DND-41 (cell line): ENCODE measurements at regions not wholly inside any gene's neighbourhood (a gene's known extent, or its start where the extent isn't known, plus 50 kb on each side); places are given as distances from the start of the nearest gene placed in this dataset.

Experiments
- ATAC-seq: fragments of 200-7000 bp; cut with Tn5 transposase; 3 replicates; pipeline ENCODE4 v1.9.1; 2021; ENCODE audit warnings: low read depth; ENCODE audit not compliant: insufficient read depth
- DNase-seq: peaks from one replicate; pipeline ENCODE4 v3.0.0-alpha.2; 2020
- H2AFZ ChIP-seq: 2 replicates; pipeline ENCODE4 v1.6.0; 2012; ENCODE audit warnings: low read depth, low read length
- H3K27ac ChIP-seq: 2 replicates; pipeline ENCODE4 v1.5.1; 2012; ENCODE audit warnings: low read length, inconsistent platforms
- H3K27me3 ChIP-seq: fragments of 200-600 bp; sonication (generic); 2 replicates; pipeline ENCODE4 v1.6.0; 2012; ENCODE audit warnings: low read length, mild to moderate bottlenecking, inconsistent platforms; ENCODE audit not compliant: insufficient read depth, poor library complexity
- H3K36me3 ChIP-seq: 2 replicates; pipeline ENCODE4 v1.5.1; 2012; ENCODE audit warnings: low read length, inconsistent platforms; ENCODE audit not compliant: insufficient read depth
- H3K4me1 ChIP-seq: 2 replicates; pipeline ENCODE4 v1.5.1; 2012; ENCODE audit warnings: mild to moderate bottlenecking, low read length; ENCODE audit not compliant: insufficient read depth
- H3K4me2 ChIP-seq: 2 replicates; pipeline ENCODE4 v1.6.0; 2012; ENCODE audit warnings: mild to moderate bottlenecking, moderate library complexity, low read length, inconsistent platforms; ENCODE audit not compliant: insufficient read depth
- H3K4me3 ChIP-seq, 2 experiments: fragments of 200-600 bp in 1 of 2; shearing (Covaris generic) in 1 of 2; 2 replicates each; pipeline ENCODE4 v1.5.1; 2012 to 2016; ENCODE audit warnings: inconsistent platforms in 2 of 2, low read length in 2 of 2, mild to moderate bottlenecking in 2 of 2, low read depth in 1 of 2, moderate library complexity in 1 of 2
- H3K79me2 ChIP-seq: 2 replicates; pipeline ENCODE4 v1.6.0; 2012; ENCODE audit warnings: low read length, inconsistent platforms; ENCODE audit not compliant: insufficient read depth
- H3K9ac ChIP-seq: 2 replicates; pipeline ENCODE4 v1.6.0; 2012; ENCODE audit warnings: low read depth, mild to moderate bottlenecking, inconsistent platforms, low read length, moderate library complexity
- H3K9me3 ChIP-seq: 2 replicates; pipeline ENCODE4 v1.5.1; 2012; ENCODE audit warnings: low read length, moderate library complexity, mild to moderate bottlenecking, inconsistent platforms; ENCODE audit not compliant: insufficient read depth, severe bottlenecking
- H4K20me1 ChIP-seq: 2 replicates; pipeline ENCODE4 v1.6.0; 2012; ENCODE audit warnings: low read length; ENCODE audit not compliant: insufficient read depth
- EZH2 ChIP-seq: IDR thresholded peaks from 3 replicates; pipeline ENCODE4 v1.6.1; 2012; ENCODE audit warnings: borderline replicate concordance, low read depth, mild to moderate bottlenecking, moderate library complexity, low read length, inconsistent platforms; ENCODE audit not compliant: severe bottlenecking
- TF ChIP-seq, protein P1 (sequence below): IDR thresholded peaks from 2 replicates; pipeline ENCODE4 v1.5.1; 2012; ENCODE audit warnings: borderline replicate concordance, low read length, moderate library complexity, mild to moderate bottlenecking; ENCODE audit not compliant: poor library complexity, severe bottlenecking; ENCODE audit errors: extremely low read depth

DNA sequence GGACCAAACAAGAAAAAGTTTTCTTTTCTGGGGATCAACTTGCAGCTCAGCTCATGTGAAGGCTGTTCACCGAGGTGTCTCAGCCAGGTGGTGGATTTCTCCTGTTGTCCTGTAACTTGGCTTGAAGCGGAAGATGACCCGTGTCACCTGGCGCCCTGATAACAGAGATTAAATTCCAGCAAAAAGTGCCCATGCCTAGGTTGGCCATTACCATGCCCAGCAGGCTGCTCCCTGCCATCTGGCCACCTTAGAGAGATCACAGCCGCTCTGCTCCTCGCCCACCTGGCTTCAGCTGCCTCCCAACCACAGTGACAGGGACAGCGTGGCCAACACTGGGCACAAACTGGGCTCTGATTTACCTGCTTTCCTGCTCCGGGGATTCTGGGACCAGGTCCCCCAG, 149.5 kb downstream of the ZBTB18 start:
- H3K27ac ChIP-seq, result no peak overlapping the region
- H3K9ac ChIP-seq, result no peak overlapping the region
- no peak overlapping the region for H3K4me2 ChIP-seq
- DNase-seq, result no peak
- H3K4me3 ChIP-seq, result no peak overlapping the region
- H3K79me2 ChIP-seq, result no peaks in the 10 kb centered on the region
- no peaks in the 10 kb centered on the region for H4K20me1 ChIP-seq
- no peaks in the 10 kb centered on the region for H3K4me1 ChIP-seq
- no peaks in the 10 kb centered on the region for H3K9me3 ChIP-seq
- H2AFZ ChIP-seq, result no peak overlapping the region
- no peak for TF ChIP-seq EZH2
- TF ChIP-seq, protein P1, sequence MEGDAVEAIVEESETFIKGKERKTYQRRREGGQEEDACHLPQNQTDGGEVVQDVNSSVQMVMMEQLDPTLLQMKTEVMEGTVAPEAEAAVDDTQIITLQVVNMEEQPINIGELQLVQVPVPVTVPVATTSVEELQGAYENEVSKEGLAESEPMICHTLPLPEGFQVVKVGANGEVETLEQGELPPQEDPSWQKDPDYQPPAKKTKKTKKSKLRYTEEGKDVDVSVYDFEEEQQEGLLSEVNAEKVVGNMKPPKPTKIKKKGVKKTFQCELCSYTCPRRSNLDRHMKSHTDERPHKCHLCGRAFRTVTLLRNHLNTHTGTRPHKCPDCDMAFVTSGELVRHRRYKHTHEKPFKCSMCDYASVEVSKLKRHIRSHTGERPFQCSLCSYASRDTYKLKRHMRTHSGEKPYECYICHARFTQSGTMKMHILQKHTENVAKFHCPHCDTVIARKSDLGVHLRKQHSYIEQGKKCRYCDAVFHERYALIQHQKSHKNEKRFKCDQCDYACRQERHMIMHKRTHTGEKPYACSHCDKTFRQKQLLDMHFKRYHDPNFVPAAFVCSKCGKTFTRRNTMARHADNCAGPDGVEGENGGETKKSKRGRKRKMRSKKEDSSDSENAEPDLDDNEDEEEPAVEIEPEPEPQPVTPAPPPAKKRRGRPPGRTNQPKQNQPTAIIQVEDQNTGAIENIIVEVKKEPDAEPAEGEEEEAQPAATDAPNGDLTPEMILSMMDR, result no peak
- no peaks in the 10 kb centered on the region for H3K27me3 ChIP-seq
- no peaks in the 10 kb centered on the region for H3K36me3 ChIP-seq
- no peak for ATAC-seq

DNA sequence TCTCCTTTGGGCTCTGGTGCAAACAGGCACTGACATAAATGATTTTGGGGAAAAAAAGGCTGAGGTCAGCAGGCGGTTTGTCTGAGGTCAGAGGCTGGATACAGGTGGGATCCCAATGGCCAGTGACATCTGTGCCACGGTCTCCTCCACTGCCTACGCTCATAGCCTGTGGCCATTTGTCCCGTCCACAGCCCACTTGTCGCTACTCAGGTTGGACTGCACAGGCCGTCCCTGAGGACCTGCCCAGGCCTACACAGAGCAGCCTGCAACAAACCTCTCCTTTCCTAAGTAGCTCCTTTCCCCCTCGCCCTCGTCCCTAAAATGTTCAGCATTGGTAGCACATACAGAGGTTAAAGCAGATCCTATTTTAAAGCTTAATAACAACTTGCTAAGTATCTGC, 150.7 kb downstream of the ZBTB18 start:
- Histone ChIP-seq H3K4me2 (no peak overlapping the region), H3K36me3 (no peaks in the 10 kb centered on the region), H3K27me3 (peaks cover 3% of the 10 kb centered on the region), H4K20me1 (no peaks in the 10 kb centered on the region), H3K27ac (no peak overlapping the region), H3K9ac (no peak overlapping the region), H3K4me1 (no peaks in the 10 kb centered on the region), H3K4me3 (no peak overlapping the region), H3K79me2 (no peaks in the 10 kb centered on the region), H2AFZ (no peak overlapping the region), H3K9me3 (no peaks in the 10 kb centered on the region)
- ATAC-seq (no peak), DNase-seq (no peak)
- TF ChIP-seq, protein P1, result no peak
- TF ChIP-seq EZH2, result no peak

DNA sequence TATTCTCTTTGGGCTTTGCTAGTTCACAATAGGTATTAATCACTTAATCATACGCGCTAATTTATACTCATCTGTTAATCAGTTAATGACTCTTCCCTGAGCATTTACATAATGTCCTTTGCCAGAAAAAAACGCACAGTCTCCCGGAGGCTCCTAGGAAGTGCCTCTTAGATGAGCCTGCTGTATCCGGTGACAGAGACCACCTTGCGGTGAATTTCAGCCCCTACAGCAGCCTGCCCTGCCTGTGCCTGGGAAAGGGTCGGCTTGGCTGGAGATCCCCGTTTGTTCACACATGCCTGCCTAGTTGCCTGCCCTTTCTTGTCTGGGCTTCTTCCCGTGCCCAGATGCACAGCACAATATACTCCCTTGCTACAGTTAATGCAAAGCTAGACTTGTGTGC, 152.9 kb downstream of the ZBTB18 start:
- no peak for TF ChIP-seq EZH2
- TF ChIP-seq, protein P1, result no peak
- ATAC-seq (no peak), DNase-seq (no peak)
- Histone ChIP-seq H4K20me1 (no peaks in the 10 kb centered on the region), H3K9me3 (no peaks in the 10 kb centered on the region), H3K4me3 (no peak overlapping the region), H3K36me3 (no peaks in the 10 kb centered on the region), H3K4me2 (no peak overlapping the region), H3K27me3 (peaks cover 3% of the 10 kb centered on the region), H2AFZ (no peak overlapping the region), H3K27ac (no peak overlapping the region), H3K4me1 (no peaks in the 10 kb centered on the region), H3K9ac (no peak overlapping the region), H3K79me2 (no peaks in the 10 kb centered on the region)

DNA sequence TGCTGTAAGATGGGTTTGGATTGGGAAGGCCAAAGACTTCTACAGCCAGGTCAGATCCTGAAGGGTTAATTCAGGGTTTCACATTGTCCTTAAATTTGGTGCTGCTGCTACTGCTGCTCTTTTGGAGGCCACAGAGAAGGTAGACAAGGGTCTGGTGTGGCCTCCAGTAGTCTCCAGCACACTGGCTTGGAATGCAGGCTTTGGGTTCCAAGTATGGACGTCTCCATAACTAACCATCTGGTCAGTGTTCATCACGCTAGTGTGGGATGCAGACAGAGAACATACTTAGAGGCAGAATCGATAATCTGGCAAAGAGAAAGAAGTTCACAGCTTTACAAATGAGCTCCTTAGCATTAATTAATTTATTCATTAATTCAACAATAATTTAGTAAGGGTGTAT, 154.1 kb downstream of the ZBTB18 start:
- no peak for DNase-seq
- no peaks in the 10 kb centered on the region for H3K79me2 ChIP-seq
- H3K4me1 ChIP-seq, result no peaks in the 10 kb centered on the region
- H3K4me2 ChIP-seq, result no peak overlapping the region
- H3K9me3 ChIP-seq, result no peaks in the 10 kb centered on the region
- H3K9ac ChIP-seq, result no peak overlapping the region
- no peaks in the 10 kb centered on the region for H3K36me3 ChIP-seq
- no peak overlapping the region for H3K4me3 ChIP-seq
- H3K27ac ChIP-seq, result no peak overlapping the region
- no peaks in the 10 kb centered on the region for H4K20me1 ChIP-seq
- H2AFZ ChIP-seq, result no peak overlapping the region
- H3K27me3 ChIP-seq, result peaks cover 3% of the 10 kb centered on the region
- no peak for ATAC-seq
- TF ChIP-seq, protein P1, result no peak
- TF ChIP-seq EZH2, result no peak
